22Rv1 (cell line): ENCODE measurements at regions not wholly inside any gene's neighbourhood (a gene's known extent, or its start where the extent isn't known, plus 50 kb on each side); places are given as distances from the start of the nearest gene placed in this dataset.

Experiments used
- ZFX ChIP-seq: fragments of 450-650 bp; IDR thresholded peaks from 2 replicates; pipeline ENCODE4 v1.6.1; 2017; ENCODE audit warnings: antibody characterized with exemption, borderline replicate concordance
- TF ChIP-seq, protein P1 (sequence below): fragments of 450-650 bp; IDR thresholded peaks from 2 replicates; pipeline ENCODE4 v1.5.1; 2017; ENCODE audit warnings: mild to moderate bottlenecking

DNA sequence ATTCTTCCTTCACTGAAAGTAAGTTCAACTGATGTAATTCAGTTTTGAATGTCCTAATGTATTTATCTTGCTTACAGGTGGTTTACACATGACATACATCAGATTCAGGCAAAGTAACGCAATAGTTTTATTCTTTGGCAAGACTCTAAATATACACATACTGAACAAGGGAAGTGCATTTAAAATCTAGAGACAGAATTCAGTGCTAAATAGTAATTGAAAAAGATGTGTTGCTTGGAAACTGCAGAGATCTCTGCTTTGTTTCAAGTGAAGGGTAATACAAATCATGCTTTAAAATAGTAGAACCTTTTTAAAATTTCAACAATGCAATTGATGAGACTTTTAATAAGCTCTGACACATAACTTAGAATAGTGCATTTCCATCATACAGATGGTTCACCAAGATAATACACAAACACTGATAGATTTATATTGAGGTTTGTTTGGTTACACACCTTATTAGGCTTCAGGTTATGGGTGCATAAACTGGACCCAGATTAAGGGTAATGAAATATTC lies 581.0 kb upstream of the MIR17HG start:
- TF ChIP-seq, protein P1, sequence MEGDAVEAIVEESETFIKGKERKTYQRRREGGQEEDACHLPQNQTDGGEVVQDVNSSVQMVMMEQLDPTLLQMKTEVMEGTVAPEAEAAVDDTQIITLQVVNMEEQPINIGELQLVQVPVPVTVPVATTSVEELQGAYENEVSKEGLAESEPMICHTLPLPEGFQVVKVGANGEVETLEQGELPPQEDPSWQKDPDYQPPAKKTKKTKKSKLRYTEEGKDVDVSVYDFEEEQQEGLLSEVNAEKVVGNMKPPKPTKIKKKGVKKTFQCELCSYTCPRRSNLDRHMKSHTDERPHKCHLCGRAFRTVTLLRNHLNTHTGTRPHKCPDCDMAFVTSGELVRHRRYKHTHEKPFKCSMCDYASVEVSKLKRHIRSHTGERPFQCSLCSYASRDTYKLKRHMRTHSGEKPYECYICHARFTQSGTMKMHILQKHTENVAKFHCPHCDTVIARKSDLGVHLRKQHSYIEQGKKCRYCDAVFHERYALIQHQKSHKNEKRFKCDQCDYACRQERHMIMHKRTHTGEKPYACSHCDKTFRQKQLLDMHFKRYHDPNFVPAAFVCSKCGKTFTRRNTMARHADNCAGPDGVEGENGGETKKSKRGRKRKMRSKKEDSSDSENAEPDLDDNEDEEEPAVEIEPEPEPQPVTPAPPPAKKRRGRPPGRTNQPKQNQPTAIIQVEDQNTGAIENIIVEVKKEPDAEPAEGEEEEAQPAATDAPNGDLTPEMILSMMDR, result no peak
- no peak for TF ChIP-seq ZFX
